Islet of Langerhans (tissue), 1 donor: ENCODE measurements at regions not wholly inside any gene's neighbourhood (a gene's known extent, or its start where the extent isn't known, plus 50 kb on each side); places are given as distances from the start of the nearest gene placed in this dataset.

Source experiments
- FAIRE-seq: peaks from one replicate; lab custom pipeline; 2011; peaks lifted over from hg19 to GRCh38; lab: Jason Lieb, UNC

GRCh38 chr13:34816908-34817665 lies 125.0 kb upstream of the NBEA start:
- FAIRE-seq: no peak

GRCh38 chr13:34822650-34823049 lies 119.4 kb upstream of the NBEA start:
- FAIRE-seq: no peak

- no peak for FAIRE-seq
Observed at GRCh38 chr13:34826432-34826831, 115.6 kb upstream of the NBEA start.

GRCh38 chr13:34833562-34834182 lies 108.4 kb upstream of the NBEA start:
- no peak for FAIRE-seq

GRCh38 chr13:34842466-34842865 lies 99.6 kb upstream of the NBEA start:
- FAIRE-seq: no peak

GRCh38 chr13:34847766-34848165 lies 94.3 kb upstream of the NBEA start:
- FAIRE-seq: no peak

GRCh38 chr13:34849406-34849805 lies 92.7 kb upstream of the NBEA start:
- no peak for FAIRE-seq

- no peak for FAIRE-seq
Observed at GRCh38 chr13:34853161-34853560, 88.9 kb upstream of the NBEA start.

- FAIRE-seq: peak; percentile 92
Observed at GRCh38 chr13:34857558-34858325, 84.3 kb upstream of the NBEA start.

GRCh38 chr13:34862311-34862710 lies 79.8 kb upstream of the NBEA start:
- FAIRE-seq: no peak

GRCh38 chr13:34862716-34863115 lies 79.4 kb upstream of the NBEA start:
- FAIRE-seq: no peak

- peak; percentile 95 for FAIRE-seq
Observed at GRCh38 chr13:34863360-34864135, 78.5 kb upstream of the NBEA start.

- FAIRE-seq: peak; percentile 27
Observed at GRCh38 chr13:34864671-34865070, 77.4 kb upstream of the NBEA start.

- peak; percentile 49 for FAIRE-seq
Observed at GRCh38 chr13:34867590-34867989, 74.5 kb upstream of the NBEA start.

GRCh38 chr13:34868733-34869132 lies 73.3 kb upstream of the NBEA start:
- FAIRE-seq: peak; percentile 55

- no peak for FAIRE-seq
Observed at GRCh38 chr13:34869696-34870095, 72.4 kb upstream of the NBEA start.

GRCh38 chr13:34878329-34878728 lies 63.7 kb upstream of the NBEA start:
- no peak for FAIRE-seq

GRCh38 chr13:34879851-34880250 lies 62.2 kb upstream of the NBEA start:
- no peak for FAIRE-seq

GRCh38 chr13:34881494-34881893 lies 60.6 kb upstream of the NBEA start:
- no peak for FAIRE-seq

GRCh38 chr13:34883396-34883795 lies 58.7 kb upstream of the NBEA start:
- no peak for FAIRE-seq

GRCh38 chr13:34884366-34884765 lies 57.7 kb upstream of the NBEA start:
- FAIRE-seq: no peak

- FAIRE-seq: no peak
Observed at GRCh38 chr13:34886121-34886875, 55.8 kb upstream of the NBEA start.
